GM19239 (cell line): ENCODE measurements at regions not wholly inside any gene's neighbourhood (a gene's known extent, or its start where the extent isn't known, plus 50 kb on each side); places are given as distances from the start of the nearest gene placed in this dataset.

Source experiments
- DNase-seq: peaks from one replicate; pipeline ENCODE4 v3.0.0; 2011; ENCODE audit warnings: low spot score; ENCODE audit not compliant: insufficient read length
- FAIRE-seq: peaks from 2 replicates; lab custom pipeline; 2011; peaks lifted over from hg19 to GRCh38; lab: Jason Lieb, UNC

GRCh38 chr7:67407392-67408071 lies 410.9 kb downstream of the TYW1 start:
- FAIRE-seq: no peak
- no peak for DNase-seq

GRCh38 chr7:67408109-67408508 lies 411.5 kb downstream of the TYW1 start:
- no peak for FAIRE-seq
- no peak for DNase-seq

GRCh38 chr7:67413670-67414069 lies 417.0 kb downstream of the TYW1 start:
- FAIRE-seq: no peak

GRCh38 chr7:67414858-67415257 lies 418.2 kb downstream of the TYW1 start:
- FAIRE-seq (no peak), DNase-seq (no peak)

More at GRCh38 chr7:67413670-67414069, 417.0 kb downstream of the TYW1 start:
- DNase-seq: no peak

- DNase-seq (no peak), FAIRE-seq (no peak)
Observed at GRCh38 chr7:67422601-67423000, 426.0 kb downstream of the TYW1 start.

- DNase-seq: no peak
- no peak for FAIRE-seq
Observed at GRCh38 chr7:67423065-67423464, 426.4 kb downstream of the TYW1 start.

- FAIRE-seq (no peak), DNase-seq (no peak)
Observed at GRCh38 chr7:67426654-67427053, 430.0 kb downstream of the TYW1 start.

GRCh38 chr7:67429735-67430134 lies 433.1 kb downstream of the TYW1 start:
- FAIRE-seq (no peak), DNase-seq (no peak)

GRCh38 chr7:67432536-67433234 lies 436.1 kb downstream of the TYW1 start:
- no peak for DNase-seq
- FAIRE-seq: no peak

GRCh38 chr7:67435894-67436535 lies 439.4 kb downstream of the TYW1 start:
- FAIRE-seq (no peak), DNase-seq (no peak)

- DNase-seq (no peak), FAIRE-seq (no peak)
Observed at GRCh38 chr7:67438198-67438882, 441.7 kb downstream of the TYW1 start.

GRCh38 chr7:67438913-67439505 lies 442.4 kb downstream of the TYW1 start:
- DNase-seq (no peak), FAIRE-seq (no peak)

- DNase-seq (no peak), FAIRE-seq (no peak)
Observed at GRCh38 chr7:67440321-67440720, 443.7 kb downstream of the TYW1 start.

GRCh38 chr7:67445728-67446127 lies 449.1 kb downstream of the TYW1 start:
- no peak for FAIRE-seq
- no peak for DNase-seq

GRCh38 chr7:67447297-67447696 lies 450.7 kb downstream of the TYW1 start:
- DNase-seq (no peak), FAIRE-seq (no peak)

- no peak for DNase-seq
- FAIRE-seq: no peak
Observed at GRCh38 chr7:67448271-67448670, 451.6 kb downstream of the TYW1 start.

- DNase-seq (no peak), FAIRE-seq (no peak)
Observed at GRCh38 chr7:67450171-67450570, 453.5 kb downstream of the TYW1 start.

- DNase-seq (no peak), FAIRE-seq (no peak)
Observed at GRCh38 chr7:67451306-67451705, 454.7 kb downstream of the TYW1 start.

- no peak for DNase-seq
- no peak for FAIRE-seq
Observed at GRCh38 chr7:67452516-67453026, 455.9 kb downstream of the TYW1 start.
